ENCODE measurements at regions not wholly inside any gene's neighbourhood (a gene's known extent, or its start where the extent isn't known, plus 50 kb on each side); places are given as distances from the start of the nearest gene placed in this dataset.

DNA sequence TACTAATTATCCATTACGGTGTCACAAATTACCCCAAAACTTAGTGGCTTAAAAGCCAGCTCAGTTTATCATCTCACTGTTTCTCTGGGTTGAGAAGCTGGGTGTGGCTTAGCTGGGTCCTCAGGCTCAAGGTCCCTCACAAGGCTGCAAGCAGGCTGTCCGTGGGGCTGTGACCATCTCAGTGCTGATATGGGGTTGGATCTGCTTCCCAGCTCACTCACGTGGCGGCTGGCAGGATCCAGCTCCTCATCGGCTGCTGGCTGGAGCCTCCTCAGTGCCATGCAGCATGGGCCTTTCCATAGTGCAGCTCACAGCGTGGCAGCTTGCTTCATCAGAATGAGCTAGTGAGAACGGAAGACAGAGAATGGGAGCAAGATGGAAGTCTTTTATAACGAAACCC lies 128.5 kb upstream of the CPEB4 start (continued):
- no peak for TF ChIP-seq SRF (IDR thresholded peaks at IDR 0.05; ENCODE audit: low read depth, low read length)
- TF ChIP-seq NRF1 (IDR thresholded peaks at IDR 0.05; ENCODE audit: low read depth, low read length): no peak
